ENCODE measurements at regions not wholly inside any gene's neighbourhood (a gene's known extent, or its start where the extent isn't known, plus 50 kb on each side); places are given as distances from the start of the nearest gene placed in this dataset.

DNA sequence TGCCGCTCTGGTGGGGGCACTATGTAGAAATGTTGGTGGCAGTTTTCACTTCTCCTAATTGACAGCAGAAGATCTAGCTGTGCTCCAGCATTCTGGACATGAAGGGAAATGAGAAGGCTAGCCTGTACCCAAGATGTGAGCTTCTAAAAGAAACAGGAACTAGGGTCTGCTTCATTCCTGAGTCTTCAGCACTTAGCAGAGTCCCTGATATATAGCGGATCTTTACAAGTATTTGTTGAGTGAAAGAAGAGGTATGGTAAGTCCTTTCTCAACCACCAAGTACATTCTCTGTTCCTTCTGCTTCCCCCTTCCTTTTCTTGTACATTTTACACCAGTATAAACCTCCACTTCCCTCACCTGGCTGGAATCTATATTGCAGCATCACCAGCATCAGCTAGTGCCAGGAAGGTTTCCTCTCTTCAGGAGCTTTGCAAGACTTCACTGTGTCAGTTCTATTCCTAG is 408.3 kb upstream of the CADM1 start:
- DNase-seq: no peak

DNA sequence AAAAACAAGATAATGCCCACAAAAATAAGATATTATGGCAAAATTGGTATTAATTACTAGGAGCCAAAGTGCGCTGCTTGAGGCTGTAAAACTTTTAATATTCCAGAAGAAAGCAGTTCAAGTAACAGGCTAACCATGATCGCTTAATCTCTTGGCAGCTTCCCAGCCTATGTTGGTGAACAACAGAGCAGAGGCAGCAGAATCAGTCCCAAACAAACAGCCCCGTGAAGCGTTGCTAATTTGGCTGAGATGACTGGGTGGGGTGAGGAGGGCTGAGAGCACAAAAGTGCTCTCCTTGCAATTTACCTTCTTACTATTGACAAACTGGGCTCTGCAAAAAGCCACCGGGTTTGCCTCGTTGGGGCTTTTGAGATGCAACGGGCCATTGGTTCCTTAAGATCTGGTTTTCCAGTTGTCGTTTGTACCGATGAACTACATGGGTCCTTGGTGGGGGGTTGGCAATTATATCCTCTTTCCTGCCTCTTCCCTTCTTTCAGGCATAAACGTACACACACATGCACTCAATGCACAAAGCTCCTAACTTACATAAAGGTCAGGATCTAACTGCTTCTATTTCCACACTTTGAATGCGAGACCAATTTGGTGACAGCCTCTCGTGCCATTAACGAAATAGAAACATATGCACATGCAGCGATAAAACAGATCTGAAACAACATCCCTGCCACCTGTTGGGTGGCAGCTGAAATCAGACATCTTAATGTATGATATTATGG is 407.6 kb upstream of the CADM1 start:
- DNase-seq: no peak

DNA sequence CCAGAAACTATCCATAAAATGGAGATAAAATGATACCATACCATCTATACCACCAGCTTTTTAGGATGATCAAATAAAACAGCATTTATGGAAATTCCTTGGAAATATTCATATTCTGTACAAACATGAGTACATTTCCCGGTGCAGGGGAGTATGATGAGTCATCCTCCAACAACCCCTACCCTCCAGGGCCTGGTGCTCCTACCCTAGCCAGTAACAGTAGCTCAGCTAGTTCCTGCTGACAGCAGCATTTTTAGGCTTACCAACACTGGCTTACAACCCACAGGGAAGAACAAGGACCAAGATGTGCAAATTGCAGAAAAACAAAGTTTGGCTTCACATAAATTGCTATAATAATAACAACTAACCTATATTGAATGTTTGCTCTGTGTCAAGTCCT is 406.2 kb upstream of the CADM1 start:
- no peak for DNase-seq

DNA sequence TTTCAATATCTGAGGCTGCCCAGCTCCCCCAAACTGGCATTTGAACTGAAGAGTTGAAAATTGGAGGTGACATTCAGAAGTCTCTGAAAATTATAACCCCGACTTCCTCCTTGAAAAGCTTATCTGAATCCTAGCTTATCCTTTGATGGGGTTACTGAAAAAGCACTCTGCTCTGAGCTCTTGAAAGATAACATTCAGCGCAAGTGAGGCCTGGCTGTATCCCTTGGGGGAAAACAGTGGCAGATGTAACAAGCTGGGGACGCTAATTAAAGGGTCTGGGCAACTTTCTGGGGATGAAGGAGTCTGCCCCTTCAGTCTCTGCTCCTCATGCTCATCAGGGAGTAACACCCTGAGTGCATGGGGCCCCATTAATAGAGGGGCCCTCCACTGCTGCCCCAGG is 402.0 kb upstream of the CADM1 start:
- no peak for DNase-seq

DNA sequence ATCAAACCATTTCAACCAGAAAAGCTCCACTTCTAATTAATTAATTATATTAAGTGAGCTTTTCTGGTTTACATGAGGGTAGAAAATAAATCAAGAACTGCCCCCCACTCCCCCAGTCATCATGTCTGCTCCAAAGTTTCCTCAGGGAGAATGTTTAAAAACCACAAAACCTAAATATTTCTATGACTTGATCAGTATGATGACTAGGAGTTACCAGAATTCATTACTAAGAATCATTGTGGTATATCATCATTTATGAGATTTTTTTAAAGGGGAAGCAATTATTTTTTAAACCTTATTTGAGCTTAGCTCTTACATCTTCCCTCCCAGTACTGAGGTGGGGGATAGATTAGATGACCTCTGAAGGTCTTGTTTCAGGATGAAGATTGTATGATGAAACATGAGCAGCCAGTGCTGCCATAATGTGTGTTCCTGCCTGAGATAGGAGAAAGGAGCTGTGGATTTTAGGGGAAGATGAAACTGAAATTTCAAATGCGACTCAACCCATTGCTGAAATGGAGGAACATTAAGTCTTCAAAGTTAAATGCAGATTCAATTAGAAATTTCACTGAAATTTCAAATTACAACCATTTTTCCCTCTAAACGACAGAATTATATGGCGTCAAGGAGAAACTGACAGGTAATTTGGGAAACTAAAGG is 401.3 kb upstream of the CADM1 start:
- no peak for DNase-seq

DNA sequence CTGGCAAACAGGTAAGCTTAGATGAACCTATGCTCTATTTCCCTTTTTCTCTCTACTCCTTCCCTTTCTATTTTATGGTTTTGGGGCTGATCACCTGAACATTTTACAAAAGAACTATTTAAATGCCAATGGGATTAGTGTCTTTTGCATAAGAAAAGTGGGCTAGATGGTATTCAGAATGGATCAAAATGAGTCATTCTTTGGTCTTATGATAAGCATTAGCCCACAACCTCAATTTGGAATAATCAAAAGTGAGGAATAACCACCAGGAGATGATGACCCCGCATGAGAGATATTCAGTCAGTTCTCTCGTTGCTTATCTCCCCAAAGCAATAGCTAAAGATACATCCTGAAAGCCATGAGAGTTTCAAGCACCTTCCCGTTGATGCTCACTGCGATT is 399.0 kb upstream of the CADM1 start:
- no peak for DNase-seq

DNA sequence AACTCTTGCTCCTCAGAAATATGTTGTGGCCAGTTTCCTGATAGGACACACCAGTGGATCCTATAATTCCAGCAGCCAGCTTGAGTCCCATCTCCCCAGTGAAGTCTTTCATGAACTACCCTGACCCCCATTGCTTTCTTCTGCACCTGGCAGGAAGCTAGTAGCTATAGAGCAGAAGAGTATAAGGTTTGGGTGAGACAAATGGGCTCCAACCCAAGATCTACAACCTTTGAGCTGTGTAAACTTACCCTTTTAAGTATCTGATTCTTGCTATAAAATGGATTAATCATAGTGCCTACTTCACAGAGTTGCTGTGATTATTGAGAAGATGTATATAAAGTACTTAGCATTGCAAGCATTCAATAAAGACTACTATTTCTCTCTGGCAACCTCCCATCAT is 396.9 kb upstream of the CADM1 start:
- DNase-seq: no peak

DNA sequence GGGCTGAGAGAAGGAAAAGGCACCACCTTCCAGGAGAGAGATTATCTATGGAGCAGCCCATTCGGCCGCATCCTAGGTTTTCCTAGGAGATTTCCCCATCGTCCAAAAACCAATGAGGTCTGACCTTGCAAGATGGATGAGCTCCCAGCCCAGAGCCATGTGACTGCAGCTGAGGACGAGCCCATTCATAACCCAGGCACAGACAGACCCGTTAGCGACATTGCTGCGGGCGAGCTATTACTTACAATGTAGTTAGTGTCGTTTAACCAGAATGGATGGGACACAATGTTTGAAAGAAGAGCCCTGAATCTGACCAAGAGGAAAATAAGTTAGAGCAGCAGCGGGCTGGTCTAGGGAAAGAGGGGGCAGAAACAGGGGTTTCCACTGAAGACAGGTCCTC is 395.9 kb upstream of the CADM1 start:
- no peak for DNase-seq

DNA sequence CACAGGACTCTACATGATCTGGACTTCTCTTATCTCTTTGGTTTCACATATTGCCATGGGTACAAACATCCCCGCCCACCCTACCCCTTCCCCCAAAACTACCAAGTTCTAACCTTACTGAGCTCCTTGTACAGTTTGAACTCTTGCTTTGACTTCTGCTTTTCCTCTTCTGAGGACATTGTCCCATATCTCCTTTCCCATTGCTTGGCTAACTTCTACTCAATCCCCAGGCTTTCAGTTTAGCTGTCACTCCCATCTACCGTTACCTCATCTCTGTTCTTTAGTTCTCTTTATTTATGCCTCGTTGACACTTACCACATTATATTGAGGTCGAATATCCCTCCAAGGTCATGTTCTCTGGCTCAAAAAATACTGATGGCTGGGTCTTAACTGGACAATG is 393.5 kb upstream of the CADM1 start:
- no peak for DNase-seq

DNA sequence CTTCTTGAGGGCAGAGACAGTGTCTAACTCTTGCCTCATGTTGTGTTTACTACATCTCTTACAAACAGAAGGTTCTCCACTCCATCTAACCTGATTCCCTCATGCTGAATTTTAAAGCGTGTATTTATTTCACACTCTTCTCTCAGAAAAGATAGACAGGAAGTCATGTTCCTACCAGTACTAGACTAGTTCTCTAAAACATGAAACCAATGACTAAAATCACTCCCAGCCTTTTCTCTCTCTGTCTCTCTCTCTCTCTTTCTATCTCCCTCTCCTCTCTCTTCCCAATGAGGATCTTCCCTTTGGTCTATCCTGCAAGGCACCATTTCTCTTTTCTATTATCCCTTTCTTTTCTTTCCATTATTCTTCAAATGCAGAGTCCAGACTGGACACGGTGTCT is 391.9 kb upstream of the CADM1 start:
- no peak for DNase-seq

DNA sequence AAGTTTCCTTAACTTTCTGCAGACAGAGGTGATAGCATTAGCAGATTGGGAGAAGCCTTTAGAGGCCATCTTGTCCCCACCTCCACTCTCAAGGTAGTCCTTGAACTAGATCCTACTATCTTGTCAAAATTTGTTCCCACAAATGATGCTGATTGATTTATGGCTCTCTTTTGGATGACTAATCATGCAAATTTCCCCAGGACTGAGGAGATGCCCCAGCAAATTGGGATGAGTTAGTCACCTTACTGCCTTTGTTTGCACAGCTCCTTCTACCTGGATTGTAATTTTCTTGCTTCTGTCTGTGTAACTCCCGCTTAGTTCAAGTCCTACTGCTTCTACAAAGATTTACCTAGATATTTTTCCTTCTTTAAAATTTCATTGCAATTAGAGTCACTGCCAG is 391.4 kb upstream of the CADM1 start:
- DNase-seq: no peak

DNA sequence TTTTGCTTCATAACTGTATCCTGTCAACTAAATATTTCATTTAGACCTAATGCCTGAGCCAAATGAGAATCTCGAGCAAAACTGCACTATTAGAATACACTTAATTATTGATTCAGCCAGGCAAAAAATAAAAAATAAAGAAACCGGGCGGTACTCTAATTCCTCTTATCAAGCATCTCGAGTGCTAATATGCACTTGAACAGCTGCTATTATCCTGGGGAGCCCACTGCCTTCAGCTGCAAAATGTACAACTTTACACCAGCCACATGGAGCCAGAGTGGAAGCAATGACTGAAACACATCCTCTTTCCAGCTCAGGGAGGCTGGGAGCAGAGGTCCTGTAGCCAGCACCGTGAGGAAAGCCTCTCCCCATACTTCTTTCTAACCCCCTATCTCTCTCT is 390.0 kb upstream of the CADM1 start:
- DNase-seq: no peak

DNA sequence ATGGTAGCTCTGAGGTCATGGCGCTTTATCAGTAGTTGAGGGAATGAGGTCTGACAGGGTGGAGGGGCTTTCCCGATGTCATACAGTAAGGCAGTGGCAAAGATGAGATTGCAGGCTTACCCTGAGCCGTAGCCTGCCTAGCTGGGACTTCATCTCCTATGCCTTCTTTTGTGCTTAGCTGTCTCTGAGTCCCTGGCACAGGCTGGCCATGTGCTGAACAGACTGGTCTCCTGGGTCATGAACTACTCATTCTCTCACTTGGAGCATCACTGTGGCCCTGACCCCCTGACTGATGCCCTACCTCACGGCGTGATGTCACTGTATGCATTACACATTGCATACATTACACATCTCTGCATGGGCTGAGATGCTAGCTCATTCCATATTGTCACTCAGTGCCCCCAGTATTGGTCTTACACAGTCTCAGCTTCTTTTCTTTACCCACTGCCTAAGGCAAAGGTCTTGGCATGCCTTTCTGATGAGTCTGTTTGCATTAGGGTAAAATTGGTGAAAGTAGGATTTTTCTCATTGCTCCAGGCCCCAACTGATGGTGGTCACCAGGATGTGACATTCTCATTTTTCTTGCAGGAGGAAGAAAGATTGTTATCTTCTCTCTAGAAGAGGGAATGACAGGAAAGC is 389.4 kb upstream of the CADM1 start:
- DNase-seq: no peak

DNA sequence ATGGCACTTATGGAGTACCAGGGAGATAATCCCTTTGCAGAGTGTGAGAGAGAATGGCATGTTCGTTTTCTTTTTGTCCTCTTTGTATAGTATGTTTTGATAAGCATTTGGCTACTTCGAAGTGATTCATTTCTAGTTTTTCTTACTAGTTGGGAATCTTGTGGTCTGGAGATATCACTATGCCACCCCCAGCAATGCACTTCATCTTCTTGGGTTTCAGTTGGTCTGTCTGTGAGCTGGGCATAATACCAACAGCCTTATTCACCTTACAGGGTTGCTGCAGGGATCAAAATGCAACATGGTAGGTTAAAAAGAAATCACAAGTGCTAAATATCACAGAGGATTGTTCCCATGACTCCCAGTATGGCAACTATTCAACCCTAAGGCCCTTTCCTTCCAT is 387.8 kb upstream of the CADM1 start:
- no peak for DNase-seq

DNA sequence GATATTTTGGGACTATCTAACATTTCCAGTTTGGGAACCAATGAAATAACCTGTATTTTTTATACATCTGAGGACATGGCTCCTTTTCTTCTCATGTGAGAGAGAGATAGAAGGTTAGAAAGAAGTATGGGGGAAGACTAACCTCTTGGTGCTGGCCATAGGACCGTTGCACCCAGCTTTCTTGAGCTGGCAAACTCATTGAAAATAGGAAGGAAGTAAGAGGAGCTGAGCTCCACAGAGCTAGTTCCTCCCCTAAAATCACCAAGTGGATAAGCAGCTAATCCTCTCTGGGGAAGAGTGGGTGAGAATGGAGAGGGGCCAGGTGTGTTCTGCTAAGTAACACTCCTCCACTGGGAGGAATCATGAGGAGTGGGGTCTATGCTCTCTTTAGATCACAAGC is 387.4 kb upstream of the CADM1 start:
- no peak for DNase-seq

DNA sequence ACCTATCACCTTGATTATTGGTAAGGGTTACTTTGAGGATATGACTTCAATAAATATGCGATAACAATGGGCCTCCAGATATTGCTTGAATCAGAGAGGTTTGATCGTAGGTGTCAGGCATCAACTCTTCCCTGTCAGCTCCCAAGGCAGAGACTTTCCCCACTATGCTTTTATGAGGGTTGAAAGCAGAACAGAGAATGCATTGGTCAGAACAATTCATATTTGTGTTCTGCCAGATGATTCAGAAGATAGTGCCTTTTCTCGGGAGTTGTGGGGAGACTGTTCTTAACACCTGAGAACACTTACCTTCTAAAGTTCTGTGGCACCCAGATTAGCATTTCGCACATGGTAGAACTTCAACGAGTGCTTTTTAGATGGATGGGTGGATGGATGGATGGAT is 386.3 kb upstream of the CADM1 start:
- no peak for DNase-seq

DNA sequence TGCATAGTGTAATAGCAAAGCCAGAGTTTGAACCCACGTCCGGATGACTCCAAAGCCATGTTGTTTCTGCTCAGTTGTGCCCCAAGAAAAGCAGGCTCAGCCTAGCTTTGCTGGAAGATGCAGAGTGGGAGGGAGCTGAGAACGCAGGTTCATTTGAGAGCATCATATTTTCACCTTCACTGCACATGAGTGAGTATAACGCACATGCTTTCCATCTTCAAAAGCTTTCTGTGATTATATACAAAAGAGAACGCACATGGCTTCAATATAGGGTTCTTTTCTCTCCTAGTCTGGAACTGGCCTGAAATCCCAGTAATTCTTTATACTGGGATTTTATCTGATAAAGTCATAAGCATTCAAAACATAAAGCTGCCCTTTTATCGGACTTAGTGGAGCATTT is 385.5 kb upstream of the CADM1 start:
- no peak for DNase-seq

DNA sequence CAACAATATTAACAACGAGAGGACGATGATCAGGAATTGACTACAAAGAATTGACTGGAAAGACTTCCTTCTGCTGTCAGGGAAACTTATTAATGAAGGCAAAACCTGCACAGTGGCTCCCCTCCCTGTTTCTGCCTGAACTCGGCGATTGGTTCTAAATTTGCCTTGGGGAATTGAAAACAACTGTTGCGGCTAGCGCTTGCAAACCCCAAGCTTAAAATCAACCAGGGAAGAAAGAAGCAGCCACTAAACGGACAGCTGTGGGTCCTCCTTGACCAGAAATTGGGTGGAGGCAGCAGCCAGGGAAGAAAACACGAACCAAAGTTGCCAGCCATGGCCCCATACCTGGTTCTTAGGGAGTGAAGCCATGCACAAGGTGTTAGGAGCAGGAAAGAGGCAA is 383.5 kb upstream of the CADM1 start:
- no peak for DNase-seq

DNA sequence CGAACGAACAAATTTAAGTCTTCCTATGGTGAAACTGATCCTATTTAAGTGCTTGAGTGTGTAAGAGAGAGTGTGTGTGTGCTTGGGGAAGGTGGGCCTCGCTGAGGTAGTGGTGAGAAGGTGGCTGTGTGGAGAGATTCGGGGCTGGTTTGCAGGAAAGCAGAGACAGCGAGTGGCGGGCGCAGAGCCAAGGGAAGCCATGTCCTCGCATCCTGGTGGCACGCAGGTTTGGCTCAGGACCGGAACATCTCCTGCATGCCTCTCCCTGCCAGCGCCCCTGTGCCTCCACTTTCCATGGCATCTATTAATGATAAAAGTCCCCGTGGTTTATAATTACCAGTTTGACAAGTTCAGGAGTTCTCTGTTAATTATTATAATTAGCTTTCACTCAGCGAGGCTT is 383.1 kb upstream of the CADM1 start:
- no peak for DNase-seq

DNA sequence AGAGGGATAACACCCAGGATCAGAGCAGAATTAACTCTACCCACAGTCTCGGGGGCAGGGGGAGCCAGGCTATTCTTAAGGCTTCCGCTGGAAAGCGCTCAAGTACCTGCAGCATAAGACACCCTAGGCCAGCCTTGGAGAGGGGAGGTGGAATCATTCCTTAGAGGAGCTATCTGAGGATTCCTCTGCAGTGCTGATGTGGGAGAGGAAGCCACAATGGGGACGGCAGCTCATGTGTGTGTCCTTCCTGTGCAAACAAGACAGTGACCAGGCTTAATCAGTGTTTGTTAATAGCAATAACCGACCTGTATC is 382.2 kb upstream of the CADM1 start:
- no peak for DNase-seq

DNA sequence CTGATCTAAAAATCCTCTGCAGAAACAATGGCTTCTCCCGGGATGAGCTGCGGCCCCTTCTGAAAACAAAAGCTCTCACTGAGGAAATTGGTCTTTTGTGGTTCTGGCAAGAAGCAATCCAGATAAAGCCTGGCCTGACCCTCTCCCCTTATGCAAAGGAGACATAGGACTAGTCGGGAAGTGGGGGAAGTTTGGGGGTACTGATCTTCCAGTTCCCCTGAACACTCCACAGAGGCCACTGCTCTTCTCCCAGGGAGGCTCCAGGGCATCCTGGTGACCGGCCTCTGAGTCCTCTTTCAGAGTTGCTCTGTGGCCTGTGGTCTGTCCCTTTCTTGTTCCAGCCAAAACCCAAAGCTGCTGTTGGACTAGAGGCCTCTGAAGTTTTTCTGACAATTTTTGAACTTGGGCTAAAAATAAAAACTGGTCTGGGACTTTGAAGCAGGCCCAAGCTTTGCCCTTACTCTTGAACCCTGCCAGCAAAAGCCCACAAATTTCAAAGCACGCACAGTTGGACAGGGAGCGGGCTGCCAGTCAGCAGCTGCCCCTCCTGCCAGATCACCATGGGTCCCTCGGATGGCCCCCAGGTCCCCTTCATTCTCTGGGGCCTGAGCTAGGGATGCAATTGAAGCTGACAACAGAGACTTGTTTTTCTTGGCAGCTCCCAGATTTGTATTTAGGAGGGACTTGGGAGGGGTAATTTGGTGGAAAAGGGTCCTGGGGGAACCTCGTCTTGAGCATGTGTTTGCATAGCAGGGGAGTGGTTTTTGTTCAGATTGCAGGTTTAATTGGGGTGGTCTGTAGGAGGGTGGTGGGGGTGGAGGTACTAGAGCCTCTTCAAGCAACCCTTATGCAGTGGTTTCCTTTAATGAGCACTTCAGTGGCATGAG is 381.6 kb upstream of the CADM1 start:
- no peak for DNase-seq

DNA sequence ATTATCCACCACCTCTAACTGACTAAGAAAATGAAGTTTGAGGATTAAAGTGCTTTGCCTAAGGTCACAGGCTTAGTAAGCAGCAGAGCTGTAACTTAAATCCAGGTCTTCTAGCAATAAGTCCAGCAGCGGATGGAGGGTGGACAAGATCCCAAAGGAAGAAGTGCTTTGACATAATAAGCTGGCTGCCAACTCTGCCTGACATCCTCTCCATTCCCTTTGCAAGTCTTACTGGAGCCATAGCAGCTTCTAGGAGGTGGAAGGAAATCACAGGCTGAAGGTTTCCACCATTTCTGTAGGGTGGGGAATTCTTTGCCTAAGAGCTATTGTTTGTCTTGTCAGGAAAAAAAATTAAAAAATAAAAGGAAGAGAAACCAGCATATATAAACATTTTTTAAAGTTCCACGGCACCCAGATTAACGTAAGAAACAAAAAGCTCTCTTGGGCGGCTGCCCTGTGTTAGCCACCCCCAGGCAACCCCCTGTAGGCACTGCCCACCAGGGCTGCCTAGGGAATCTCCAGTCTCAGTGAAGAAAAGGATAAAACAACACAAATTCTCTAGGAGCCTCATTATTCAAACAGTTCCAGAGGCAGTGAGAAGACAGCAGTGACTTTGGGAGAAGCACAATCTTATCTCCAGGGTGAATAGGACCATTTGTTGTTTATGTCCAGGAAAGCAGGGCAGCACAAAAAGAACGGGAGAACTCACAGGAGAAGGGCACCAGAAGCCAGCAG is 380.8 kb upstream of the CADM1 start:
- no peak for DNase-seq

DNA sequence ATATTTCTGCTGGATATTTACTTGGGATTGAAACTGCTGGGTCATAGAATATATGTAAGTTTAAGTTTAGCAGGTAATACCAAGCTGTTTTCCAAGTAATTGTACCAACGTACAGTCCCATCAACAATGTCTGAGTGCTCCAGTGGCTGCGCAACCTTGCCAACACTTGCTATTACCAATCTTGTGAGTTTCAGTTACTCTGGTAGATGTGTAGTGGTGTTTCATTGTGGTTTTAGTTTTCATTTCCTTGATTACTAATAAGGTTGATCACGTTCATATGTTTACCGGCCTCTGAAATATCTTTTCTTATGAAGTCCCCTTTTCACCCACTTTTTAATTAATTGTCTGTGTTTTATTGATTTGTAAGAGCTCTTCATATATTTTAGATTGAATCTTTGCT is 370.6 kb upstream of the CADM1 start:
- no peak for DNase-seq
